Uterus (tissue), 3 donors: ENCODE measurements at regions not wholly inside any gene's neighbourhood (a gene's known extent, or its start where the extent isn't known, plus 50 kb on each side); places are given as distances from the start of the nearest gene placed in this dataset.

Experiments
- DNase-seq, 2 donors: peaks; one replicate each; pipeline ENCODE4 v3.0.0-alpha.2; 2019 to 2020
- H3K27ac ChIP-seq, 2 donors: fragments of 200-600 bp; sonication (generic); 1 replicate in 1 of 2; 2 replicates in 1 of 2; pipeline ENCODE4 v1.5.1; 2016 to 2018
- H3K27me3 ChIP-seq, 2 donors: fragments of 200-600 bp; sonication (generic); one replicate each; pipeline ENCODE4 v1.5.1; 2018 to 2019; ENCODE audit warnings: control low read depth in 1 of 2
- H3K36me3 ChIP-seq, 2 donors: fragments of 200-600 bp; sonication (generic); one replicate each; pipeline ENCODE4 v1.5.1; 2019; ENCODE audit warnings: control low read depth in 1 of 2
- H3K4me1 ChIP-seq, 2 donors: fragments of 200-600 bp; sonication (generic); one replicate each; pipeline ENCODE4 v1.5.1; 2018 to 2019; ENCODE audit warnings: control low read depth in 1 of 2
- H3K4me3 ChIP-seq, 2 donors: fragments of 200-600 bp; sonication (generic); 1 replicate in 1 of 2; 2 replicates in 1 of 2; pipeline ENCODE4 v1.5.1; 2018 to 2019; ENCODE audit warnings: mild to moderate bottlenecking in 1 of 2
- H3K9me3 ChIP-seq, 2 donors: fragments of 200-600 bp; sonication (generic); one replicate each; pipeline ENCODE4 v1.5.1; 2019; ENCODE audit warnings: control low read depth in 1 of 2
- POLR2A ChIP-seq, 2 donors: fragments of 450-650 bp; IDR thresholded peaks; one replicate each; pipeline ENCODE4 v1.6.1; 2016; ENCODE audit warnings: antibody characterized with exemption in 2 of 2, mild to moderate bottlenecking in 1 of 2, moderate library complexity in 1 of 2
- intact Hi-C: fragments of 100-400 bp; cut with DNase I; formaldehyde crosslinking; loops from one replicate; pipeline ENCODE4 v1.15.1; 2023; ENCODE audit warnings: low total_unique reads
- TF ChIP-seq, protein P1 (sequence below), 4 experiments: fragments of 200-600 bp in 2 of 4; fragments of 450-650 bp in 2 of 4; sonication (generic) in 2 of 4; IDR thresholded peaks; one replicate each; pipeline ENCODE4 v1.5.1; 2016 to 2019; ENCODE audit warnings: antibody characterized with exemption in 4 of 4, mild to moderate bottlenecking in 2 of 4, moderate library complexity in 1 of 4
- donor health status: DM: yes; HTN: yes; CAD: no.

DNA sequence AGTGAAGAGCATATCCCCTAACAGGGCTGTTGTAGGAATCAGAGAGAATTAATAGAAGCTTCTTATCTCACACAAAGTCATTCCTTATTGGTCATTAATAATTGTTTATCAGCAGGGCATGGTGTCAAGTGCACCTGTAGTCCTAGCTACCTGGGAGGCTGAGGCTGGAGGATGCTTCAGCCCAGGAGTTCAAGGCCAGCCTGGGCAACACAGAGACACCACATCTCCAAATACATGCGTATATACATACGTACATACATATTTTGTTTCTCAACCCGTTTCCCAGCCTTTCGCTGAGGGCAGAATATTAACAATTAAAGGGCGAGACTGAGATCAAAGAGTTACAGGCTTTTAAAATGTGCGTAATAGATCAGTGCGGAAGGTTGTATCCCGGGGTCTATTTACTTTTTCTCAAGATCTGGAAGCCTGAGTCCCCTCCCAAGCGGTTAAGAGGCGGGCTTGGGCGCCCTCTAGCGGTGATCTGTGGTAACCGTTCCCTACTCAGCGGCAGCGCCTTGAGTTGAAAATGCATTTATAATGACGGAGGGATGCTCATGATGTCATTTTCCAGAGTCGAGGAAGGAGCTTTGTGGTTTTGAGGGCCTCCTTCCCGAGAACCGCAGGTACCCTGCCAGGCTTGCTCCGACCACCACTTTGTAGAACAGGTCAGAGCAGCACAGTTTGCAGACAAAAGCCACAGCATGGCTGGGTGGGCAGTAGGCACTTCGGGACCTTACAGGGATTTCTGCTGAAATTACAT is 169.6 kb upstream of the GPR12 start:
- no peaks in the 10 kb centered on the region for H3K36me3 ChIP-seq
- H3K9me3 ChIP-seq = no peaks in the 10 kb centered on the region
- no peak for TF ChIP-seq POLR2A (IDR thresholded peaks at IDR 0.05)
- TF ChIP-seq, protein P1, sequence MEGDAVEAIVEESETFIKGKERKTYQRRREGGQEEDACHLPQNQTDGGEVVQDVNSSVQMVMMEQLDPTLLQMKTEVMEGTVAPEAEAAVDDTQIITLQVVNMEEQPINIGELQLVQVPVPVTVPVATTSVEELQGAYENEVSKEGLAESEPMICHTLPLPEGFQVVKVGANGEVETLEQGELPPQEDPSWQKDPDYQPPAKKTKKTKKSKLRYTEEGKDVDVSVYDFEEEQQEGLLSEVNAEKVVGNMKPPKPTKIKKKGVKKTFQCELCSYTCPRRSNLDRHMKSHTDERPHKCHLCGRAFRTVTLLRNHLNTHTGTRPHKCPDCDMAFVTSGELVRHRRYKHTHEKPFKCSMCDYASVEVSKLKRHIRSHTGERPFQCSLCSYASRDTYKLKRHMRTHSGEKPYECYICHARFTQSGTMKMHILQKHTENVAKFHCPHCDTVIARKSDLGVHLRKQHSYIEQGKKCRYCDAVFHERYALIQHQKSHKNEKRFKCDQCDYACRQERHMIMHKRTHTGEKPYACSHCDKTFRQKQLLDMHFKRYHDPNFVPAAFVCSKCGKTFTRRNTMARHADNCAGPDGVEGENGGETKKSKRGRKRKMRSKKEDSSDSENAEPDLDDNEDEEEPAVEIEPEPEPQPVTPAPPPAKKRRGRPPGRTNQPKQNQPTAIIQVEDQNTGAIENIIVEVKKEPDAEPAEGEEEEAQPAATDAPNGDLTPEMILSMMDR (IDR thresholded peaks at IDR 0.05) = peak; percentile 58 to 86 (median 76)
- peak; percentile 35 to 70 for DNase-seq
- no peaks in the 10 kb centered on the region for H3K27me3 ChIP-seq
- no peak overlapping the region for H3K27ac ChIP-seq
- intact Hi-C loops = no loop called here
- no peak overlapping the region for H3K4me3 ChIP-seq
- H3K4me1 ChIP-seq = no peaks in the 10 kb centered on the region

DNA sequence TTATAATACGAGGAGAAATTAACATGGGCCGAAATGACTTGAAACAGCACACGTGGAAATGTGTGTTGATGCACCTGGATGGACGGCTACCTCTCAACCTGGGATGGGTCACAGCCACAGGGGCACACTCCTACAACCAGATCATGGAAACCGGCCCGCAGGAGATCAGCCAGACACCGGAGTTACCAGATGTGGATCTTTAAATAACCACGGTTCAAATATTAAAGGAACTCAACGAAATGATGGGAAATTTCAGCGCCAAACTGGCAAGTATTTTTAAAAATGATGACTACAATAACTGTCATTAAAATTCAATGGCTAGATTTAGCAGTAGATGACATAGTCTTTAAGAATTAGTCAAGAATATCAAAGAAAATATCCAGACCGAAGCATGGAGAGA is 166.9 kb upstream of the GPR12 start:
- intact Hi-C loops = no loop called here

DNA sequence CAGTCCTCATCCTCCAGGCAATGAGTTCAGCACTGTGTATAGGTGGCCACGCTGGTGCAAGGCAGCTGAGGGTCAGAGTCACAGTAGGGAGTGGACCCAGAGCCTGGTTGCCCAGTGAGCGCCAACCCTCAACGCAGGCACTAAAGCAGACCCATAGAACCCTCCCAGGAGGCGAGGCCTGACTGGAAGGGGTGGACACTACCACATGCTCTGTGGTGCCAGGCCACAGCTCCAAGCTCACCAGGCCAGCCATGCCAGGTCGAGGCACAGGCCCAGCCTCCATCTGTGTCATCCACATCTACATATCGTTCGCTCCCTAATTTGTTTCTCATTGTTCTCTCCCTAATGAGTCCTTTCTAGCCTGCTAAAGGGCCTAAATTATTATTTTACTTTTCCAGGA is 165.8 kb upstream of the GPR12 start:
- no peaks in the 10 kb centered on the region for H3K9me3 ChIP-seq
- H3K4me3 ChIP-seq = no peak overlapping the region
- H3K27me3 ChIP-seq = no peaks in the 10 kb centered on the region
- H3K27ac ChIP-seq = no peak overlapping the region
- no peak for TF ChIP-seq POLR2A (IDR thresholded peaks at IDR 0.05)
- TF ChIP-seq, protein P1 (IDR thresholded peaks at IDR 0.05) = no peak
- intact Hi-C loops = no loop called here
- no peak for DNase-seq
- peaks cover 0 to 7% of the 10 kb centered on the region in 2 donors for H3K4me1 ChIP-seq
- H3K36me3 ChIP-seq = no peaks in the 10 kb centered on the region

More for the DNA sequence above, 166.9 kb upstream of the GPR12 start:
- Histone ChIP-seq H3K4me1 (peaks cover 0 to 7% of the 10 kb centered on the region in 2 donors), H3K4me3 (no peak overlapping the region), H3K9me3 (no peaks in the 10 kb centered on the region), H3K27me3 (no peaks in the 10 kb centered on the region), H3K36me3 (no peaks in the 10 kb centered on the region), H3K27ac (no peak overlapping the region)
- no peak for TF ChIP-seq POLR2A (IDR thresholded peaks at IDR 0.05)
- TF ChIP-seq, protein P1 (IDR thresholded peaks at IDR 0.05) = no peak
- no peak for DNase-seq

DNA sequence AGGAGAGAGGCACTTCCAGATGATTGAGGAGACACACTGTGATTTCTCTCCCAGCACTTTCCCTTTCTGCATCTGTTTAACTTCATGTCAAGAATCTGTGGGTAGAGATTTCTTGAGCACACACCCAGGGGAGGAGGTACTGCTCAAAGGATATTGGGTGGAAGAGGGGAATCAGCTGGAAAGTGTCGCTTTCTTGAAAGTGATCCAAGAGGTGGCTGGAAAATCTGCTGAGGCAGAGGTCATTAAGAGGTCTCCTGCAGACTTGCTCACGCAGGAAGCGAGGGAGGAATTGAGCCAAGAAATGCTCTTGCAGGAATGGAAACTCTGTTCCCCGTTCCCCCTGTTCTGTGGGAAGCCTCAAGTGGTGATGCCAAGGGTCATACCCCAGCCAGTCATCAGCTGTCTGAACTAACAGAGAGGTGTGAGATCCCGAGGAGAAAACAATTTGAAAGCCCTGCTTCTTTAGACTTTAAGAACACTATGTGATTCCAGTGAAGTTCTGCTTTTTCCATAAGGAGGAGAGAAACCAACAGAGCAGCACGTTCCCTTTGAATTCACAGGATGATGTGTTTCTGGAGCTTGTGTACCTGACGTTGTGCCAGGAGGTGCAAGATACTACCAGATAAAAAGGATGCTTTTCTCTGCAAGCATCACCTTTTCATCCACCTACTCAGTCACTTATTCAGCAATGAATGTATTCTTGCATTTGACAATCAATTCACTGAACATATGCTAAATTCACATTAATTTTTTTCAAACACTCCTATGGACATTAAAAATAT is 163.4 kb upstream of the GPR12 start:
- no peak overlapping the region for H3K27ac ChIP-seq
- no peaks in the 10 kb centered on the region for H3K36me3 ChIP-seq
- intact Hi-C loops = no loop called here
- TF ChIP-seq, protein P1 (IDR thresholded peaks at IDR 0.05) = no peak
- no peak for TF ChIP-seq POLR2A (IDR thresholded peaks at IDR 0.05)
- no peaks in the 10 kb centered on the region for H3K9me3 ChIP-seq
- peaks cover 0 to 7% of the 10 kb centered on the region in 2 donors for H3K4me1 ChIP-seq
- no peaks in the 10 kb centered on the region for H3K27me3 ChIP-seq
- no peak for DNase-seq
- no peak overlapping the region for H3K4me3 ChIP-seq

DNA sequence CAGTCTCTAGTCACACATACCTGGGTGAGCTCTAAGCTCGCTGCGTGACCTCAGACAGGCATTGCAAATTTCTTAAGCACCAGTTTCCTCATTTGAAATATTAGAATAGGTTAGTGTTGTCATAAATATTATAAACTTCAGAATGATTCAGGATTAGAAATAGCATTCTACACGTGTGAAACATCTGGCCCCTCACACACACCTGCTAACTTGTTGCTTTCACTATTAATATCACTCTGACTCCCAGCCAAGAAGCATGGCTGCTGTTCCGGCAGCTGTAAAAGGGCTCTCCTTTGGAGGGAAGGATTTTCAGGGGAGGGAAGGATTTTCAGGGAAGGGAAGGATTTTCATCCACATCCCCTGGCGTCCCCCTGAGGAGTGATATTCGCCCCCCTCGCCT is 161.3 kb upstream of the GPR12 start:
- DNase-seq = no peak
- no peaks in the 10 kb centered on the region for H3K9me3 ChIP-seq
- intact Hi-C loops = no loop called here
- H3K27ac ChIP-seq = no peak overlapping the region
- H3K36me3 ChIP-seq = no peaks in the 10 kb centered on the region
- no peak overlapping the region for H3K4me3 ChIP-seq
- H3K27me3 ChIP-seq = no peaks in the 10 kb centered on the region
- TF ChIP-seq, protein P1 (IDR thresholded peaks at IDR 0.05) = no peak
- peaks cover 0 to 7% of the 10 kb centered on the region in 2 donors for H3K4me1 ChIP-seq
